ENCODE measurements at regions not wholly inside any gene's neighbourhood (a gene's known extent, or its start where the extent isn't known, plus 50 kb on each side); places are given as distances from the start of the nearest gene placed in this dataset.

GRCh38 chr14:65878586-65878985 lies 466.1 kb downstream of the FUT8 start:
- no peak for DNase-seq

GRCh38 chr14:65879248-65880009 lies 466.9 kb downstream of the FUT8 start:
- peak; percentile 38 for DNase-seq

- DNase-seq: no peak
Observed at GRCh38 chr14:65880507-65880906, 468.0 kb downstream of the FUT8 start.

GRCh38 chr14:65881642-65882041 lies 469.1 kb downstream of the FUT8 start:
- no peak for DNase-seq

- no peak for DNase-seq
Observed at GRCh38 chr14:65888677-65889076, 476.1 kb downstream of the FUT8 start.

GRCh38 chr14:65892315-65892714 lies 479.8 kb downstream of the FUT8 start:
- no peak for DNase-seq

GRCh38 chr14:65900164-65900563 lies 487.6 kb downstream of the FUT8 start:
- no peak for DNase-seq

- DNase-seq: no peak
Observed at GRCh38 chr14:65901595-65901994, 489.1 kb downstream of the FUT8 start.

- DNase-seq: no peak
Observed at GRCh38 chr14:65904988-65905387, 492.5 kb downstream of the FUT8 start.

GRCh38 chr14:65906344-65906743 lies 493.8 kb downstream of the FUT8 start:
- no peak for DNase-seq

- no peak for DNase-seq
Observed at GRCh38 chr14:65906948-65907347, 494.4 kb downstream of the FUT8 start.

- no peak for DNase-seq
Observed at GRCh38 chr14:65910108-65910786, 497.7 kb downstream of the FUT8 start.

- no peak for DNase-seq
Observed at GRCh38 chr14:65915125-65915524, 502.6 kb downstream of the FUT8 start.

- no peak for DNase-seq
Observed at GRCh38 chr14:65916055-65916454, 503.5 kb downstream of the FUT8 start.

- DNase-seq: no peak
Observed at GRCh38 chr14:65920996-65921395, 508.5 kb downstream of the FUT8 start.

- DNase-seq: no peak
Observed at GRCh38 chr14:65922142-65922541, 509.6 kb downstream of the FUT8 start.

GRCh38 chr14:65926504-65926903 lies 514.0 kb downstream of the FUT8 start:
- DNase-seq: no peak

GRCh38 chr14:65926935-65927700 lies 514.6 kb downstream of the FUT8 start:
- no peak for DNase-seq

- DNase-seq: no peak
Observed at GRCh38 chr14:65927931-65928356, 515.4 kb downstream of the FUT8 start.

GRCh38 chr14:65928995-65929394 lies 516.5 kb downstream of the FUT8 start:
- no peak for DNase-seq

- DNase-seq: no peak
Observed at GRCh38 chr14:65933400-65934069, 521.0 kb downstream of the FUT8 start.

- DNase-seq: no peak
Observed at GRCh38 chr14:65934070-65934435, 521.5 kb downstream of the FUT8 start.

- no peak for DNase-seq
Observed at GRCh38 chr14:65936342-65936975, 523.9 kb downstream of the FUT8 start.
